Peyer's patch (tissue), 4 donors: ENCODE measurements at regions not wholly inside any gene's neighbourhood (a gene's known extent, or its start where the extent isn't known, plus 50 kb on each side); places are given as distances from the start of the nearest gene placed in this dataset.

ENCODE experiments used
- DNase-seq, 3 donors: peaks; one replicate each; pipeline ENCODE4 v3.0.0-alpha.2; 2017 to 2019
- H3K27ac ChIP-seq, 4 donors: fragments of 200-600 bp; sonication (generic); one replicate each; pipeline ENCODE4 v1.5.1; 2016 to 2019
- H3K27me3 ChIP-seq, 2 donors: fragments of 200-600 bp; sonication (generic); one replicate each; pipeline ENCODE4 v1.5.1; 2019
- H3K36me3 ChIP-seq, 3 donors: fragments of 200-600 bp; sonication (generic); one replicate each; pipeline ENCODE4 v1.5.1; 2016 to 2019
- H3K4me1 ChIP-seq, 4 donors: fragments of 200-600 bp; sonication (generic); one replicate each; pipeline ENCODE4 v1.5.1; 2016 to 2019
- H3K4me3 ChIP-seq, 4 donors: fragments of 200-600 bp; sonication (generic); 1 replicate in 3 of 4; 2 replicates in 1 of 4; pipeline ENCODE4 v1.5.1; 2016 to 2019; ENCODE audit warnings: mild to moderate bottlenecking in 1 of 4
- H3K9me3 ChIP-seq, 4 donors: fragments of 200-600 bp; sonication (generic); one replicate each; pipeline ENCODE4 v1.5.1; 2016 to 2019; ENCODE audit warnings: mild to moderate bottlenecking in 1 of 4
- CTCF ChIP-seq, 6 experiments: fragments of 450-650 bp in 4 of 6; fragments of 200-600 bp in 2 of 6; sonication (generic) in 1 of 6; IDR thresholded peaks; one replicate each; pipeline ENCODE4 v1.5.1; 2017 to 2019; ENCODE audit warnings: antibody characterized with exemption in 6 of 6, mild to moderate bottlenecking in 3 of 6, moderate library complexity in 1 of 6
- POLR2A ChIP-seq, 2 donors: fragments of 450-650 bp; IDR thresholded peaks; one replicate each; pipeline ENCODE4 v1.5.1; 2017; ENCODE audit warnings: antibody characterized with exemption in 2 of 2, mild to moderate bottlenecking in 2 of 2, moderate library complexity in 2 of 2

GRCh38 chr2:14684516-14684915 is 52.0 kb downstream of the LRATD1 start:
- no peak overlapping the region for H3K27ac ChIP-seq
- no peaks in the 10 kb centered on the region for H3K4me1 ChIP-seq
- no peak for TF ChIP-seq POLR2A (IDR thresholded peaks at IDR 0.05)
- no peak for TF ChIP-seq CTCF (IDR thresholded peaks at IDR 0.05)
- no peaks in the 10 kb centered on the region for H3K27me3 ChIP-seq
- DNase-seq = no peak
- no peaks in the 10 kb centered on the region for H3K36me3 ChIP-seq
- H3K9me3 ChIP-seq = no peaks in the 10 kb centered on the region
- H3K4me3 ChIP-seq = no peak overlapping the region

GRCh38 chr2:14690926-14691325 is 58.4 kb downstream of the LRATD1 start:
- Histone ChIP-seq H3K27me3 (no peaks in the 10 kb centered on the region), H3K4me1 (no peaks in the 10 kb centered on the region), H3K4me3 (no peak overlapping the region), H3K36me3 (no peaks in the 10 kb centered on the region), H3K27ac (no peak overlapping the region), H3K9me3 (peaks cover 0 to 5% (median 0%) of the 10 kb centered on the region in 4 donors)
- no peak for DNase-seq
- no peak for TF ChIP-seq POLR2A (IDR thresholded peaks at IDR 0.05)
- TF ChIP-seq CTCF (IDR thresholded peaks at IDR 0.05) = no peak

GRCh38 chr2:14693874-14694273 is 61.4 kb downstream of the LRATD1 start:
- no peaks in the 10 kb centered on the region for H3K27me3 ChIP-seq
- H3K27ac ChIP-seq = no peak overlapping the region
- peaks cover 0 to 5% (median 0%) of the 10 kb centered on the region in 4 donors for H3K9me3 ChIP-seq
- no peak for DNase-seq
- no peaks in the 10 kb centered on the region for H3K36me3 ChIP-seq
- H3K4me1 ChIP-seq = no peaks in the 10 kb centered on the region
- TF ChIP-seq POLR2A (IDR thresholded peaks at IDR 0.05) (no peak), CTCF (IDR thresholded peaks at IDR 0.05) (no peak)
- no peak overlapping the region for H3K4me3 ChIP-seq

- TF ChIP-seq CTCF (IDR thresholded peaks at IDR 0.05) (no peak), POLR2A (IDR thresholded peaks at IDR 0.05) (no peak)
- no peaks in the 10 kb centered on the region for H3K36me3 ChIP-seq
These were observed 68.2 kb downstream of the LRATD1 start for GRCh38 chr2:14700753-14701152.

GRCh38 chr2:14702258-14702657 is 69.7 kb downstream of the LRATD1 start:
- Histone ChIP-seq H3K4me3 (no peak overlapping the region), H3K27me3 (no peaks in the 10 kb centered on the region), H3K4me1 (no peaks in the 10 kb centered on the region), H3K9me3 (no peaks in the 10 kb centered on the region), H3K36me3 (no peaks in the 10 kb centered on the region), H3K27ac (no peak overlapping the region)
- no peak for TF ChIP-seq POLR2A (IDR thresholded peaks at IDR 0.05)
- TF ChIP-seq CTCF (IDR thresholded peaks at IDR 0.05) = no peak
- DNase-seq = no peak

More at GRCh38 chr2:14700753-14701152, 68.2 kb downstream of the LRATD1 start:
- no peak for DNase-seq
- Histone ChIP-seq H3K4me3 (no peak overlapping the region), H3K4me1 (no peaks in the 10 kb centered on the region), H3K27ac (no peak overlapping the region), H3K27me3 (no peaks in the 10 kb centered on the region), H3K9me3 (no peaks in the 10 kb centered on the region)

- Histone ChIP-seq H3K27me3 (no peaks in the 10 kb centered on the region), H3K9me3 (no peaks in the 10 kb centered on the region), H3K4me3 (no peak overlapping the region), H3K27ac (no peak overlapping the region), H3K36me3 (no peaks in the 10 kb centered on the region), H3K4me1 (no peaks in the 10 kb centered on the region)
- DNase-seq = no peak
- TF ChIP-seq CTCF (IDR thresholded peaks at IDR 0.05) = no peak
- no peak for TF ChIP-seq POLR2A (IDR thresholded peaks at IDR 0.05)
These were observed 73.7 kb downstream of the LRATD1 start for GRCh38 chr2:14706201-14706600.
